Right hindlimb (tissue), 1 donor: ENCODE measurements at regions not wholly inside any gene's neighbourhood (a gene's known extent, or its start where the extent isn't known, plus 50 kb on each side); places are given as distances from the start of the nearest gene placed in this dataset.
"Not testable (repeated sequence)": the region's sequence is repeated elsewhere in the genome, so short reads cannot be mapped to it uniquely, and the experiment has no call there.

Experiments used
- DNase-seq: peaks from one replicate; pipeline ENCODE4 v3.0.0-alpha.2; 2018

DNA sequence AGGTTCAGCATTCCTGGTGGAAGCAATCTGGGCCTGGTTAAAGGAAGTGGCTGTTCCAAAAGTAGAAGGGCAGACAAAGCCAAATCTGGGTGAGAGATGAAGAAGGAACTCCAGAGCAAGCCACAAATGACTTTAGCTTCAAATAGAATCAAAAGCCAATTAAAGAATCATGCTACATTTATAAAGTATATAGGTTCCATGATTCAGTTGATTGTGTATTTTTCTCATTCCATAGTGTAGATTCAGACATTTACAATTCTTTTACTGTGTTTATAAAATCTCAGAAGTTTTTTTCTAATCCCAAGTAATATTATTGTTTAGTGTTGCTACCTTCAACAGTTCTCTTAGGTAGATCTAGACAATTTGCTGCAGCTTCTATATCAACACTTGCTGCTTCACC is 262.0 kb downstream of the PLK2 start:
- no peak for DNase-seq

DNA sequence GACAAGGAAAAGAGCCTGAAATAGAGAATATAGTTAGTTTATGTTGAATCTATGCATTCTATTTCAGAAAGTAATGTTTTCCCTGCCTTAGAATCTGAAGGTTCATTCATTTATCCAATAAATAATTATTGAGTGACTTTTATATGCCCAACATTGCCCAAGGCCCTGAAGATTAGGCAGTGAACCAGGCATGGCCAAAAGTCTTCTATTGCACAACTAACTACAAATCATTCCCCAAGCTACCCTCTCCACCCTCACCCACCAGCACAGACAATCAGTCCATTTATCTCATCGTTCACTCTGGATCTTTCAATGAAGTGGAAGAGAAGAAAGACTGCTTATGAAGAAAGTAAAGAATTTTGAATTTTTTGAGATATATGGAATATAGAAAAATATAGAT is 268.4 kb downstream of the PLK2 start:
- no peak for DNase-seq

DNA sequence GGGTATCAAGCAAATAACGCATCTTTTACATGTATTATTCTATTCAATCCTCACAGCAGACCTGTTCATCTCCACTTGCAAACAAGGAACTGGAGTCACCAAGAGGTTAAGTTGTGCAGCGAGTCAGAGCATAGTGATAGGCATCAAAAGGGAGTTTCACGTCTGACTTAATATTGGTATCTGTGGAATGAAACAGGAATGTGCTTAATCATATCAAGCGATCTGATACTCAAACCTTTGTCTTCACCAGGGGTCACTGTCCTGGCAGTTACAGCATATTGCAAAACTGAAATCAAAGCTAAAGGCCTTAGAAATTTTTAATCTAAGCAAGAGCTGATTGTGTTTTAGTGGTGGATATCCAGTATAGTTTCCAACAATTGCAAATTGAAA is 271.6 kb downstream of the PLK2 start:
- DNase-seq: no peak

DNA sequence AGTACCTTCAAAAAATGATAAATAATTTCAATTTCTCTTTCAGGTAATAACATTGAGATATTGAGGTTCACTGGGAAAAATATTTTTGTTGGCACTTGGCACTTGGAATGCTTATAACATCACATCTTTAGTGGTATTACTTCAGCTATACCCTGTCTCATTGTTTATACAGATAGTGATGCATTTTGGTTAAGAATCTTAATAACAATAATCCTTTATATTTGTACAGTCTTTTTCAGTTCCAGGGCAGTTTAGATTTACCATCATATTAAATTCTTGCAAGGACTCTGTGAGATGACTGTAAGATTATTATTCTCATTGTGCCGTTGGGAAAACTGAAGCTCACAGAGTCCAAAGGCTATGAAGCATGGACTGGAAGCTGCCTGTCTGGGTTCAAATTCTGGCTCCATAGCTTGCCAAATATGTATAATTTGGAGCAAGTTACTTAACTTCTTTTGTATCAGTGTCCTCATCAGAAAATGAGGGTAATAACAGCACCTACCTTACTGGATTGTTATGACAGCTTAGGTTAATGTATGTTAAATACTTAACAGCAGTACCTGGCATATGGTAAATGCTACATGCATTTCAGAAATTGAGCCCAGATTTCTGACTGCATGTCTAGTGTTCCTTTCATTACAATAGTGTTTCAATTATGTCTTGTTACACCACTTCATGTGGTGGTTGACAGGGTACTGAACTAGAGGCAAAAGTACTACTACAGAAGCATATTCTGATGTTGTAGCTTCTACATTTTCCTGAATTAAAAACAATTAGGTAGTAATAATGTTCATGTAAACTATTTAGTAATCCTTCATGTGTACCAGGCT is 272.2 kb downstream of the PLK2 start:
- DNase-seq: no peak

- no peak for DNase-seq
Observed at GRCh38 chr5:58185801-58186200, 274.1 kb downstream of the PLK2 start.

DNA sequence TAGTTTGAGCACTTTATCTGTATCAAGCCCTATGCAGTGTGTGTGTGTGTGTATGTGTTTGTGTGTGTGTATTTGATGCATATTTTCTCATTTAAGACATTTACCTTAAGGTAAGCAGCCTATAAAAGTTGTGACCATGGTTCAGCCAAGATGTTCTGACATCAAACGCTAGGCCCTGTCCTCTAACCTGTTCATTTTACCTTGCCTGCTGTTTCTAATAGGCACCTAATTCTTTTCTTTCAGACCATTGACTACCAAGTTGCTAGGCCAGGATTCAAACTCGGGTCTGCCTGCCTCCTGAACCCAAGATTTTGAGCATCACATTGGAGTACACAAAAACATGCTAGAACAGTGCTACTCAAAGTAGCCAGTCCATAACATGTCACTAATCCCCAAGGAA is 274.5 kb downstream of the PLK2 start:
- no peak for DNase-seq

DNA sequence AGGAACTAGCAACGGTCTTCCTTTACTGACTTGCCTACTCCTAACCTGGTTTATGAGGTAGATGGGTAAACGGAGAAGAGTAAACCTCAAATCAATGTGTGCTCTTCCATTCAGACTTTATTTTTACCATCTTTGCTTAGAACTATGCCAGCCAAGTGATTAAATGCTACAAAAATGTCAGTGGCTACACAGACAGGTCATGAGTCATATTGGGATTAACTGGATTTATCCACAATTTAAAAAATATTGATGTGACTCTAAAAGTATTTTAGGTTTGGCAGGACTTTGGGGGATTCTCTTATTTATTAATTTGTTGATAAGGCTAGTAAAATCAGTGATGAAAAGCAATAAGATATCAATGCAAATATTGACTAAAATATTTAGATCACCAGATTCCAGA is 275.0 kb downstream of the PLK2 start:
- DNase-seq: no peak

GRCh38 chr5:58183786-58184085 is 276.1 kb downstream of the PLK2 start:
- no peak for DNase-seq

GRCh38 chr5:58183078-58183785 is 276.7 kb downstream of the PLK2 start:
- no peak for DNase-seq

GRCh38 chr5:58182287-58182841 is 277.5 kb downstream of the PLK2 start:
- no peak for DNase-seq

- no peak for DNase-seq
Observed at GRCh38 chr5:58181578-58182286, 278.2 kb downstream of the PLK2 start.

GRCh38 chr5:58172946-58173345 is 286.9 kb downstream of the PLK2 start:
- DNase-seq: no peak

DNA sequence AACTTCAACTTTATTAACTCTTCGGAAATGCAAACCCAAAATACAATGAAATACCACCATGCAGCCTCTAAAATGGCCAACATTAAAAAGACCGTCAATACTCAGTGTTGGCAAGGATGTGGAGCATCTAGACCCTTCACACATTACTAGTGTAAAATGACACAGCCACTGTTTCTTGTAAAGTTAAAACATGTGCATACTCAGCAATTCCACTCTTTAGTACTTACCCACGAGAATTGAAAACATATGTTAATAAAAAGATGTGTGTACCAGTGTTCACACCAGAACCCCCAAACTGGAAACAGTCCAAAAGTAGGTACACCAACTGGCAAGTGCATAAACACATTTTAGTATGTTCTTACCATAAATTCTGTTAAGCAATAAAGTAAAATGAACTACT is 294.7 kb downstream of the PLK2 start:
- no peak for DNase-seq

- DNase-seq: not testable (repeated sequence)
Observed at GRCh38 chr5:58161889-58162288, 298.0 kb downstream of the PLK2 start.

DNA sequence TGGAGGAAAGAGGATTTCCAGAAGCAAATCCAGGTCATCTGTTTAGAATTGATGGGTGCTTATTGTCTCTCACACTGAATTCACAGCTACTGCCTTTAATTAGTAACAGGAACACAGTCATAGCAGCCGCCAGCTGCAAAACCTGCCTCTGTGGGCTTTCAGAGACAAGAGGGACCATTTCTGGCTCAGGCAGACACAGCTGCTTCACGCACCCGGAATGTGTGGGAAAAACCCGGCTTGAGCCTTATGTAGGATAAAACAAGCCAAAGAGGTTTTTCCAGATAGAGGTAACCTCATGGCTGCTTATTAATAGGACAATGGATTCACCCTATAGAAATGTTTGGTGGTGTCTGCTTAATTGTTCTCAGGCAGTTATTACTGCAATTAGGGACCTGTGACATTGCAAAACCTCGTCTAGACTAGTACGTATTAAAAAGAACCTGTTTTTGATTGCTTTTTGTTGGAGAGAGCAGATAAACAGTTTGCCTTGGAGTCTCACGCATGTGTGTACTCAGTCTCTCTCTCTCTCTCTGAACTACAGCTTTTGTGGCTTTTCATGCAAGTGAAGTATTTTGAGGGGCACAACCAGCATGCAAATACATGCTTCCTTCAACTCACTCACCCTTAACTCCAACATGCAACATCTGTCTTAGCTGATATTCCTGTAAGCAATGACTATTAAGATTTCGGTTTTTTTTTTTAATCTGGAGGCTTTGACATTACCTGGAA is 302.7 kb downstream of the PLK2 start:
- DNase-seq: peak; percentile 81

DNA sequence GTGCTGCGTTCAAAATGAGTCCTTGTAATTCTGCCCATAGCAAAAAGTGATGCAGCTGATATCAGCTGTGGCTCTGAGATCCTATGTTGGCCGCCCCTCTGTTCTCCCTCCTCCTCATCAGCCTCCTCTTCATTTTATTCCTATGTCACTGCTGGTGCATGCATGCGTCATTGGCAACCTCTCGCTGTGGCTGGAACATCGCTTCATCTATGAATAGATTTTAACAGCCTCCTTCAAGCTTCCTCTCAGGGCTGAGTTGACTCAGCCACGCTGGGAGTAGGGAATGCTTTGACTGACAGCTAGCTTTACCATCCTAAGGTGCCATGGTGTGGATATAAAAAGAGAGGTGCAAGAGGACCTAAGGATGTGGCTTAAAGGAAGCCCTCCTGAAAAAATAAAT is 303.5 kb downstream of the PLK2 start:
- DNase-seq: peak; percentile 38

DNA sequence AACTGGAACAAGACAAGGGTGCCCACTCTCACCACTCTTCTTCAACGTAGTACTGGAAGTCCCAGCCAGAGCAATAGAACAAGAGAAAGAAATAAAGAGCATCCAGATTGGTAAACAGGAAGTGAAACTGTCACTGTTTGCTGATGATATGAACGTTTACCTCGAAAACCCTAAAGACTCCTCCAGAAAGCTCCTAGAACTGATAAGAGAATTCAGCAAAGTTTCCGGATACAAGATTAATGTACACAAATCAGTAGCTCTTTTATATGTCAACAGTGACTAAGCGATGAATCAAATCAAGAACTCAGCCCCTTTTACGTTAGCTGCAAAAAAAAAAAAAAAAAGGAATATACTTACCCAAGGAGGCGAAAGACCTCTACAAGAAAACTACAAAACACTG is 306.6 kb downstream of the PLK2 start:
- no peak for DNase-seq

- DNase-seq: no peak
Observed at GRCh38 chr5:58151414-58151813, 308.5 kb downstream of the PLK2 start.

DNA sequence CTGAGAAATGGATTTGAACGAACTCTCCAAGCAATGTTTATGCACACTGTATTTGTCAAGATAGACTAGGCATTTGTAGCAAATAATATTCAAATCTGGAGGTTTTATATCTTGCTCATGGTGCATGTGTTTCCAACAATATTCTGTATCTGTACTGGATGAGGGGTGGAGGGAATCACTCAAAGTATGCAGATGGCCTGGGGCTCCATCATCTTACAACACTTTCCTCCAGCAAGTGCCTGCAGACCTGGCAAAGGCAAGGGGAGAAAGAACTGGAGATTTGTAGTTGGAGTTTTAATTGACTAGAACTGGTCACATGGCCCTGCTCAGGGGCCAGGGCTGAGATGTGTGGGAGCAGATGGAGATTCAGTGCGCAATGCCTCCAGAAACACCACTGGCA is 309.0 kb downstream of the PLK2 start:
- DNase-seq: no peak

DNA sequence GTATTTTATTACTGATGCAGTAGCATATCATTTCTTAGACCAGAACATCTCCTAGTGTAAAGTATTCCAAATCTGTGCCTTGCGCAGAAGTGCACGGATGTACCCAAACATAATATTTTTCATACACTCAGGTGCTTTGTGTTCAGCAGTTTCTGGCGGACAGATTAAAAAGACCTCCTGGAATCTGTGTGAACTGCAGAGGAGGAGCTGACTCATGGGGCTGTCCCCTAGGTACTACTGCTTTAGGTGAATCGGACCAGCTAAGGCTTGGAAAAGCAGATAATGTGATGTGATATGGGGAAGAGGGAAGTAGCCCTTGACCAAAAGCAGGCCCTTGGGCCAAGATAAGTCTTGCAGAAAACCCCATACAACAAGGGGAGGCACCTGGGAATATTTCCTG is 310.1 kb downstream of the PLK2 start:
- no peak for DNase-seq

DNA sequence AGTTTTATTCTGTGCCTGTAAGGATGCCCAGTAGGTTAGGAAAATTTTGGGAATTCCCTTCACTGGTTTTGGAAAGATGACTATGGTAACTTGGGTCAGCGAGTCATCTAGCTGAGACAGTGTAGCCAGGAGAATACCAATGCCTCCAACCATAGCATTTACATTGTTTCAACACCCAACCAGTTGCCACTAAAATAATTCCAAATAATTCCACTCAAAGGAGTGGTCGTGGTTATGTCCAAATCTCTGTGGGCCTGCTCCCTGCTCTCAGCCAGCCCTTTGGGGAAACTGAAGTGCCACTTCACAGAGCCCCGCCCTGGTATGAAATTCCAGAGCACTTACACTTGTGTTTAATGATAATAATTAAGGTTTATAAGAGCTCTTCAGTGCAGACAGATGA is 310.5 kb downstream of the PLK2 start:
- no peak for DNase-seq

GRCh38 chr5:58148254-58148775 is 311.6 kb downstream of the PLK2 start:
- DNase-seq: no peak

GRCh38 chr5:58145397-58145934 is 314.4 kb downstream of the PLK2 start:
- no peak for DNase-seq
